Hematopoietic multipotent progenitor cell treated with erythropoietin and hydrocortisone succinate and interleukin-3 and kit ligand, for 15 days (in vitro differentiated cells): ENCODE measurements at regions not wholly inside any gene's neighbourhood (a gene's known extent, or its start where the extent isn't known, plus 50 kb on each side); places are given as distances from the start of the nearest gene placed in this dataset.

ENCODE experiments used
- DNase-seq: peaks from one replicate; pipeline ENCODE4 v3.0.0-alpha.2; 2015; ENCODE audit warnings: low spot score

- no peak for DNase-seq
Observed at GRCh38 chr2:105450471-105450870, 51.6 kb upstream of the FHL2 start.

GRCh38 chr2:105449076-105449475, 50.2 kb upstream of the FHL2 start:
- DNase-seq, result peak; percentile 57
